D721Med (cell line): ENCODE measurements at regions not wholly inside any gene's neighbourhood (a gene's known extent, or its start where the extent isn't known, plus 50 kb on each side); places are given as distances from the start of the nearest gene placed in this dataset.

Experiments
- DNase-seq: peaks from one replicate; pipeline ENCODE4 v3.0.0; 2011; ENCODE audit warnings: low spot score; ENCODE audit not compliant: insufficient read length
- FAIRE-seq: peaks from 2 replicates; lab custom pipeline; 2011; peaks lifted over from hg19 to GRCh38; lab: Jason Lieb, UNC
- CTCF ChIP-seq: IDR thresholded peaks from 2 replicates; pipeline ENCODE4 v1.5.1; 2012; ENCODE audit warnings: mild to moderate bottlenecking, control low read depth; ENCODE audit not compliant: insufficient read depth; ENCODE audit errors: missing control alignments

GRCh38 chr9:99366621-99367020 is 144.5 kb downstream of the SEC61B start:
- no peak for TF ChIP-seq CTCF
- FAIRE-seq (no peak), DNase-seq (no peak)

- no peak for FAIRE-seq
- no peak for TF ChIP-seq CTCF
- DNase-seq: no peak
Observed at GRCh38 chr9:99368341-99369326, 146.6 kb downstream of the SEC61B start.

GRCh38 chr9:99369327-99369722 is 147.2 kb downstream of the SEC61B start:
- no peak for FAIRE-seq
- DNase-seq: no peak
- no peak for TF ChIP-seq CTCF

- DNase-seq (no peak), FAIRE-seq (no peak)
- TF ChIP-seq CTCF: no peak
Observed at GRCh38 chr9:99370376-99370775, 148.3 kb downstream of the SEC61B start.

GRCh38 chr9:99371376-99371775 is 149.3 kb downstream of the SEC61B start:
- TF ChIP-seq CTCF: no peak
- no peak for DNase-seq
- FAIRE-seq: no peak

- no peak for TF ChIP-seq CTCF
- FAIRE-seq (no peak), DNase-seq (no peak)
Observed at GRCh38 chr9:99373912-99374311, 151.8 kb downstream of the SEC61B start.

- TF ChIP-seq CTCF: no peak
- FAIRE-seq: no peak
- DNase-seq: no peak
Observed at GRCh38 chr9:99374793-99375192, 152.7 kb downstream of the SEC61B start.
